HG03442 (cell line): ENCODE measurements at regions not wholly inside any gene's neighbourhood (a gene's known extent, or its start where the extent isn't known, plus 50 kb on each side); places are given as distances from the start of the nearest gene placed in this dataset.

Source experiments
- ATAC-seq: cut with Tn5 transposase; IDR thresholded peaks from one replicate; pipeline ENCODE4 v1.9.1; 2021; ENCODE audit warnings: mild to moderate bottlenecking, moderate library complexity; ENCODE audit not compliant: unreplicated experiment

- no peak for ATAC-seq
These were observed 51.9 kb upstream of the SKAP2 start for GRCh38 chr7:26916336-26916735.
